ENCODE measurements at regions not wholly inside any gene's neighbourhood (a gene's known extent, or its start where the extent isn't known, plus 50 kb on each side); places are given as distances from the start of the nearest gene placed in this dataset.
"Not testable (repeated sequence)": the region's sequence is repeated elsewhere in the genome, so short reads cannot be mapped to it uniquely, and the experiment has no call there.

DNA sequence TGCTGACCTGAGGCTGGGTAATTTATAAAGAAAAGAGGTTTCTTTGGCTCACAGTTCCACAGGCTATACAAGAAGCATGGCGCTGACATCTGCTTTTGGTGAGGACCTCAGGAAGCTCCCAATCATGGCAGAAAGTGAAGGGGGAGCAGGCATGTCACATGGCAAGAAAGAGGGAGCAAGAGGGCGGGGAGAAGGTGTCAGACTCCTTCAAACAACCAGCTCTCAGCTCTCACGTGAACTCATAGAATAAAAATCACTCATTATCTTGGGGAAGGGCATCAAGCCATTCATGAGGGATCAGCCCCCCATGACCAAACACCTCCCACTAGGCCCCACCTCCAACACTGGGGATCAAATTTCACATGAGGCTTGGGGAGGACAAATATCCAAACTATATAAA lies 266.8 kb downstream of the RHOU start:
- Mint-ChIP-seq H3K27ac (no peak overlapping the region), H3K9me3 (no peaks in the 10 kb centered on the region), H3K36me3 (no peaks in the 10 kb centered on the region)
- DNase-seq (ENCODE audit: low spot score in 2 of 2) (no peak), ATAC-seq (no peak)

DNA sequence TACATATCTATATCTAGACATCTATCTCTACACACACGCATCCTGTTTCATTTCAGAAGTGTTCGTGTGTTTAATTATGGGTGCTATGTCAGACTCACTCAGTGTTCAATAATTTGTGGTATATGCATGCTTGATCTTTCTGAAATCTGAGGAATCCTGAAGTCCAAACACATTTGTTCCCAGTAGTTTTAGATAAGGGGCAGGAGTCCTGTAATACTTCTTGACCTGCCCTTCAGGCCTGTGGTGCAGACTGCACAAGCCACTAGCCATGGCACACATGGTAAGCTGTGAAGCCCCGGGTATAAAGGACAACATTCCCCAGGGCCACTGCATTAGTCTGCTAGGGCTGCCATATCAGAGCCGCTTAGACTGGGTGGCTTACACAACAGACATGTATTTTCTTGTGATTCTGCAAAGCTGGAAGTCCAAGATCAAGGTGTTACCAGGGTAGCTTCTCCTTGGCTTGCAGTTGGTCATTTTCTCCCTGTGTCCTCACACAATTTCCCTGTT lies 267.2 kb downstream of the RHOU start:
- no peaks in the 10 kb centered on the region for H3K36me3 Mint-ChIP-seq
- ATAC-seq = no peak
- no peak for DNase-seq (ENCODE audit: low spot score in 2 of 2)
- H3K9me3 Mint-ChIP-seq = no peaks in the 10 kb centered on the region
- H3K27ac Mint-ChIP-seq = no peak overlapping the region

GRCh38 chr1:229003233-229004031 lies 267.5 kb upstream of the RAB4A start:
- no peaks in the 10 kb centered on the region for H3K9me3 Mint-ChIP-seq
- no peaks in the 10 kb centered on the region for H3K36me3 Mint-ChIP-seq
- H3K27ac Mint-ChIP-seq = no peak overlapping the region
- DNase-seq (ENCODE audit: low spot score in 2 of 2) (no peak), ATAC-seq (no peak)

- no peak for ATAC-seq
- Mint-ChIP-seq H3K9me3 (no peaks in the 10 kb centered on the region), H3K36me3 (no peaks in the 10 kb centered on the region), H3K27ac (no peak overlapping the region)
- no peak for DNase-seq (ENCODE audit: low spot score in 2 of 2)
Observed at GRCh38 chr1:229004066-229004833, 266.7 kb upstream of the RAB4A start.

- H3K9me3 Mint-ChIP-seq = no peaks in the 10 kb centered on the region
- no peaks in the 10 kb centered on the region for H3K36me3 Mint-ChIP-seq
- H3K27ac Mint-ChIP-seq = no peak overlapping the region
- ATAC-seq (no peak), DNase-seq (ENCODE audit: low spot score in 2 of 2) (no peak)
Observed at GRCh38 chr1:229005097-229005496, 265.8 kb upstream of the RAB4A start.

DNA sequence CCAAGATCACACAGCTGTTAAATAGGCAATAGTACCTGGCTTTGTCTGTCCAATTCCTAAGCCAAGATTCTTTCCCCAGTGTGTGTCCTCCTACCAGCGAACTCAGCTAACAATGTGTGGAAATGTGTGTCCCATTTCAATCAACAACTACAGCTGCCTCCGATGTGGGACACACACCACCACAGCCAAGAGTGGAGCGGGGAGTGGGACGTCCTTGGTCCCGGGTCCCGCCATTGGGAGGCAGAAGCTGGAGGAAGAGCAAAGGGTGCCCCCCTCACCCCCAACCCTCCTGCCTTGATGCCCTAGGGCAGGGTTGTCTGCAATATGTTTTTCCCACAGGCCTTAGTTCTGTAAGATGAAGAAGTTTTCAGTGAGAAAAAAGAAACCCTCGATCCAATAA lies 265.4 kb upstream of the RAB4A start:
- DNase-seq (ENCODE audit: low spot score in 2 of 2) (no peak), ATAC-seq (no peak)
- H3K9me3 Mint-ChIP-seq = no peaks in the 10 kb centered on the region
- H3K27ac Mint-ChIP-seq = no peak overlapping the region
- no peaks in the 10 kb centered on the region for H3K36me3 Mint-ChIP-seq

DNA sequence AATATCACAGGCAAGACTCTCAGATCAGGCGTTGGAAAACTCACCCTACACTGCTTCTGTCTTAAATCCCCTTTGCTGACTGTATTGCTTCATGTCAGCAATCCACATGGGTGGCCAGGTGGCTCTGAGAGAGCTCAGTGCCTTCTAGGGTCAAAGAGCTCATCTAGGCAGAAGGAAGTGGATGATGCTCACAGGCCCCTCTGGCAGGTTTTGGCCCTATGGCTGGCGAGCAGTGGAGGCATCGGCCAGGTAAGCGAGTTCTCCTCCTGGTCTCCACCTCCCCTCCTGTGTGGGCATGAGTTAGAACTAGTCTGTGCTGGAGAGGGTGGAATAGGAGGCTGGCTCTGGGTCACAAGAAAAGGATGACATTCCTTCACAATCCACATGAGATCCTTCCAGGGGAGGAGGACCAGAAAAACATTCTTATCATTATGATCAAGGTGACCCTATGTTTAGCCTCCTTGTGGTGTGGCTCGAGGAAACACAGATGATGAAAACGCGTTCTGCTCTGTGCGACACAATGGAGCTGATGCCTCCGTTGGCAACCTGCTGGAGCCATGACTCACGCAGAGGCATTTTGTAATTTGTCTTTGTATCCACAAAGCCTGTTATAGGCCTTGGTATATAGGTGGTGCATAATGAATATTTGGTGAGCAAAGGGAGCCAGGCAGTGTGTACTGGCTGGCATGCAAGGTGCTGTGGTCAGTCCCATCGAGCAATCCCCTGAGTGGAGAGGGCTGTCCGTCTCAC lies 264.6 kb upstream of the RAB4A start:
- no peaks in the 10 kb centered on the region for H3K9me3 Mint-ChIP-seq
- ATAC-seq (no peak), DNase-seq (ENCODE audit: low spot score in 2 of 2) (no peak)
- no peaks in the 10 kb centered on the region for H3K36me3 Mint-ChIP-seq
- no peak overlapping the region for H3K27ac Mint-ChIP-seq

DNA sequence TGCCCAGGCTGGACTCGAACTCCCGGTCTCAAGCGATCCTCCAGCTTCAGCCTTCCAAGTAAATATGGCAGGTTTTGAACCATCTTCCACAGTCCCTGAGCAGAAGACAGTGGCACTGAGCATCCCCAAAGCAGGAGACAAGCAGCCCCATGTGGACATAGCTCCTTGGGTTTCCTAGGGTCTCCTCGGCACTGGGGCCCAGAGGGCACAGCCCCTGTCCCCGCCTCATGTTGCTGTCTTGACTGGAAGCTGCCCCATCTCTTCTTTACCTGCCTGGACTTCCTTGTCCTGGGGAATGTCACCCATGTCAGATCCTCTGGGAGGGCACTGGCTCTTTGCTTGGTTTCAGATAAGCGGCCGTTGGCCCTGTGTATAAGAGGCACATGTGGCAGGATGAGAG lies 263.7 kb upstream of the RAB4A start:
- Mint-ChIP-seq H3K9me3 (no peaks in the 10 kb centered on the region), H3K27ac (no peak overlapping the region), H3K36me3 (no peaks in the 10 kb centered on the region)
- ATAC-seq = no peak
- DNase-seq (ENCODE audit: low spot score in 2 of 2) = no peak

- no peaks in the 10 kb centered on the region for H3K9me3 Mint-ChIP-seq
- H3K36me3 Mint-ChIP-seq = no peaks in the 10 kb centered on the region
- no peak for ATAC-seq
- DNase-seq (ENCODE audit: low spot score in 2 of 2) = no peak
- no peak overlapping the region for H3K27ac Mint-ChIP-seq
Observed at GRCh38 chr1:229007701-229008100, 263.2 kb upstream of the RAB4A start.

GRCh38 chr1:229008347-229008746 lies 262.6 kb upstream of the RAB4A start:
- ATAC-seq; H3K9me3 Mint-ChIP-seq; H3K36me3 Mint-ChIP-seq; H3K27ac Mint-ChIP-seq; DNase-seq (ENCODE audit: low spot score in 2 of 2): not testable (repeated sequence)

DNA sequence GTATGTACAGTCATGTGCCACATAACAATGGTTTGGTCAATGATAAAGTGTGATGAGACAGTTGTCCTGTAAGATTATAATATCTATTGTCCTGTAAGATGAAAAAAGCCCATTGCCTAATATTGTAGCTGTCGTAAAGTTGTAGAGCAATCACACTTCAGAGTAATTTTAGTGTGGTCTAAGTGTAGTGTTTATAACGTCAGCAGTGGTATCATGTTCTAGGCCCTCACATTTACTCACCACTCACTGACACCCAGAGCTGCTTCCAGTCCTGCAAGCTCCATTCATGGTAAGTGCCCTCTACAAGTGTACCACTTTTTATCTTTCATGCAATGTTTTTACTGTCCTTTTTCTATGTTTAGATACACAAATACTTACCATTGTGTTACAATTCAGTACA lies 259.9 kb upstream of the RAB4A start:
- DNase-seq (ENCODE audit: low spot score in 2 of 2) (no peak), ATAC-seq (no peak)
- H3K36me3 Mint-ChIP-seq = no peaks in the 10 kb centered on the region
- no peak overlapping the region for H3K27ac Mint-ChIP-seq
- no peaks in the 10 kb centered on the region for H3K9me3 Mint-ChIP-seq

GRCh38 chr1:229012823-229013222 lies 258.1 kb upstream of the RAB4A start:
- no peak for DNase-seq (ENCODE audit: low spot score in 2 of 2)
- no peak for ATAC-seq
- Mint-ChIP-seq H3K36me3 (no peaks in the 10 kb centered on the region), H3K27ac (no peak overlapping the region), H3K9me3 (no peaks in the 10 kb centered on the region)

GRCh38 chr1:229013981-229014380 lies 256.9 kb upstream of the RAB4A start:
- DNase-seq (ENCODE audit: low spot score in 2 of 2) (no peak), ATAC-seq (no peak)
- Mint-ChIP-seq H3K36me3 (no peaks in the 10 kb centered on the region), H3K9me3 (no peaks in the 10 kb centered on the region), H3K27ac (no peak overlapping the region)

- H3K9me3 Mint-ChIP-seq = no peaks in the 10 kb centered on the region
- DNase-seq (ENCODE audit: low spot score in 2 of 2) (no peak), ATAC-seq (no peak)
- H3K27ac Mint-ChIP-seq = no peak overlapping the region
- no peaks in the 10 kb centered on the region for H3K36me3 Mint-ChIP-seq
Observed at GRCh38 chr1:229015806-229016205, 255.1 kb upstream of the RAB4A start.

- H3K9me3 Mint-ChIP-seq = no peaks in the 10 kb centered on the region
- DNase-seq (ENCODE audit: low spot score in 2 of 2) = no peak
- ATAC-seq = no peak
- no peak overlapping the region for H3K27ac Mint-ChIP-seq
- H3K36me3 Mint-ChIP-seq = no peaks in the 10 kb centered on the region
Observed at GRCh38 chr1:229017091-229017490, 253.8 kb upstream of the RAB4A start.

DNA sequence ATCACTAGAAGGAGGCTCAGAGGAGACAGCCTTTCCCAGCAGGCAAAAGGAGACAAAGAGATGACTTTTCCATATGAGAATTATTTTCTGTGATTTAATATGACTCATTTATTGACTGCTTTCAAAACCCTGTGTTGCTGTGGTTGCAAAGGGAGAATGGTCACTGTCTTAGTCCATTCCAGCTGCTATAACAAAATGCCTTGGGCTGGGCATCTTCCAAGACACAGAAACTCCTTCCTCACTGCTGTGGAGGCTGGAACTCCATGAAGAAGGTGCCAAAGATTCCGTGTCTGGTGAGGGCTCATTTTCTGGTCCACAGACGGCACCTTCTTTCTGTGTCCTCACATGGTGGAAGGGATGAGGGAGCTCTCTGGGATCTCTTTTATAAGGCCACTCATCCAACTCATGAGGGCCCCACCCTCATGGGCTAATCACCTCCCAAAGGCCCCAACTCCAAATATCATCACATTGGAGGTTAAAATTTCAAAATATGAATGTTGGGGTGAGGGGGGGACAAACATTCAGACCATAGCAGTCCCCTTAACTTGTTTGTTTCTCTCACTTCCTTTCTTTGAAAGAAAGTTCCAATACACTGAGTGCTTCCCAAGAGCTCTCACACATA lies 252.1 kb upstream of the RAB4A start:
- Mint-ChIP-seq H3K27ac (no peak overlapping the region), H3K36me3 (no peaks in the 10 kb centered on the region), H3K9me3 (no peaks in the 10 kb centered on the region)
- ATAC-seq (no peak), DNase-seq (ENCODE audit: low spot score in 2 of 2) (no peak)

Measured in activated naive CD4-positive, alpha-beta T cell treated with anti-CD3 and anti-CD28 coated beads, Interleukin-2, amount 50 U/mL, for 72 hours (primary cell).